Brain microvascular endothelial cell (primary cell): ENCODE measurements at regions not wholly inside any gene's neighbourhood (a gene's known extent, or its start where the extent isn't known, plus 50 kb on each side); places are given as distances from the start of the nearest gene placed in this dataset.

ENCODE experiments used
- DNase-seq: peaks from one replicate; pipeline ENCODE4 v3.0.0-alpha.2; 2020
- H3K27ac ChIP-seq: fragments of 250-450 bp; sonication (Bioruptor Pico); 2 replicates; pipeline ENCODE4 v1.5.1; 2020; ENCODE audit warnings: mild to moderate bottlenecking, moderate library complexity
- H3K27me3 ChIP-seq: fragments of 250-450 bp; sonication (Bioruptor Pico); replicated peaks from 2 replicates; pipeline ENCODE4 v1.5.1; 2020; ENCODE audit warnings: mild to moderate bottlenecking
- H3K36me3 ChIP-seq: fragments of 250-450 bp; sonication (Bioruptor Pico); replicated peaks from 2 replicates; pipeline ENCODE4 v1.5.1; 2020; ENCODE audit warnings: mild to moderate bottlenecking
- H3K4me3 ChIP-seq: 2 replicates; pipeline ENCODE4 v1.5.1; 2011; ENCODE audit warnings: low read depth, mild to moderate bottlenecking, control low read depth, low read length, moderate library complexity
- in situ Hi-C: cut with HindIII; loops from 2 replicates; pipeline ENCODE4 v1.10.0; 2017; ENCODE audit warnings: low sequenced_read_pairs, low pct_ligation_motif_present
- TF ChIP-seq, protein P1 (sequence below): IDR thresholded peaks from 2 replicates; pipeline ENCODE4 v1.5.1; 2011; ENCODE audit warnings: low read depth, mild to moderate bottlenecking, moderate library complexity, low read length, control low read depth, inconsistent platforms; ENCODE audit errors: missing control alignments

DNA sequence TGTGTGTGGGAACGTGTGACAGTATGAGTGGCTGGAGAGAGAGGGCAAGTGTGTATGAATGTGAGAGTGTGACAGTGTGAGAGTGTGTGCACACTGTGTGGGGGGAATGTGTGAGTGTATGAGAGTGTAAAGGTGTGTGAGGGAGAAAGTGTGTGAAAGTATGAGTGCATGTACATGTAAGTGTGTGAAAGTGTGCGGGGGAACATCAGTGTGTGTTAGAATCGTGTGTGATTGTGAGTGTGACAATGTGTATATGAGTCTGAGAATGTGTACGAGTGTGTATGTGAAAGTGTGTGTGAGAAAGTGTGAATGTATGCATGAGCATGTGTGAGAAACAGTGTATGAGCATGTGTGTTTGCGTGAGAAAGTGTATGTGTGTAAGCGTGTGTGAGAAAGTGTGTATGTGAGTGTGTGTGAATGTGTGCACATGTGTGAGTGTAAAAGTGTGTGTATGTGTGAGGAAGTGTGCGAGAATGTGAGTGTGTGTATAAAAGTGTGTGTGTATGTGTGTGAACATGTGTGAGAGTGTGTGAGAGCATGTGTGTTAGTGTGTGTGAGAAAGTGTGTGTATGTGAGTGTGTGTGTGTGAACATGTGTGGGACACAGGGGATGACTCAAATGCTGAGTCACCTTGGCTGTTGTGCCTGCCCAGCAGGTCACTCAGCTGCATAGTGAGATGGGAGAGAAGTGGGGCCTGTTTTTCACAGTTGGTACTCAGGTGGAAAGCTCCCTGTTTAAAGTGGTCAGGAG lies 220.5 kb upstream of the TBX3 start:
- DNase-seq: peak; percentile 16
- in situ Hi-C loops: no loop called here
- Histone ChIP-seq H3K36me3 (no peaks in the 10 kb centered on the region), H3K4me3 (no peak overlapping the region), H3K27ac (no peak overlapping the region), H3K27me3 (no peaks in the 10 kb centered on the region)
- TF ChIP-seq, protein P1, sequence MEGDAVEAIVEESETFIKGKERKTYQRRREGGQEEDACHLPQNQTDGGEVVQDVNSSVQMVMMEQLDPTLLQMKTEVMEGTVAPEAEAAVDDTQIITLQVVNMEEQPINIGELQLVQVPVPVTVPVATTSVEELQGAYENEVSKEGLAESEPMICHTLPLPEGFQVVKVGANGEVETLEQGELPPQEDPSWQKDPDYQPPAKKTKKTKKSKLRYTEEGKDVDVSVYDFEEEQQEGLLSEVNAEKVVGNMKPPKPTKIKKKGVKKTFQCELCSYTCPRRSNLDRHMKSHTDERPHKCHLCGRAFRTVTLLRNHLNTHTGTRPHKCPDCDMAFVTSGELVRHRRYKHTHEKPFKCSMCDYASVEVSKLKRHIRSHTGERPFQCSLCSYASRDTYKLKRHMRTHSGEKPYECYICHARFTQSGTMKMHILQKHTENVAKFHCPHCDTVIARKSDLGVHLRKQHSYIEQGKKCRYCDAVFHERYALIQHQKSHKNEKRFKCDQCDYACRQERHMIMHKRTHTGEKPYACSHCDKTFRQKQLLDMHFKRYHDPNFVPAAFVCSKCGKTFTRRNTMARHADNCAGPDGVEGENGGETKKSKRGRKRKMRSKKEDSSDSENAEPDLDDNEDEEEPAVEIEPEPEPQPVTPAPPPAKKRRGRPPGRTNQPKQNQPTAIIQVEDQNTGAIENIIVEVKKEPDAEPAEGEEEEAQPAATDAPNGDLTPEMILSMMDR: no peak

DNA sequence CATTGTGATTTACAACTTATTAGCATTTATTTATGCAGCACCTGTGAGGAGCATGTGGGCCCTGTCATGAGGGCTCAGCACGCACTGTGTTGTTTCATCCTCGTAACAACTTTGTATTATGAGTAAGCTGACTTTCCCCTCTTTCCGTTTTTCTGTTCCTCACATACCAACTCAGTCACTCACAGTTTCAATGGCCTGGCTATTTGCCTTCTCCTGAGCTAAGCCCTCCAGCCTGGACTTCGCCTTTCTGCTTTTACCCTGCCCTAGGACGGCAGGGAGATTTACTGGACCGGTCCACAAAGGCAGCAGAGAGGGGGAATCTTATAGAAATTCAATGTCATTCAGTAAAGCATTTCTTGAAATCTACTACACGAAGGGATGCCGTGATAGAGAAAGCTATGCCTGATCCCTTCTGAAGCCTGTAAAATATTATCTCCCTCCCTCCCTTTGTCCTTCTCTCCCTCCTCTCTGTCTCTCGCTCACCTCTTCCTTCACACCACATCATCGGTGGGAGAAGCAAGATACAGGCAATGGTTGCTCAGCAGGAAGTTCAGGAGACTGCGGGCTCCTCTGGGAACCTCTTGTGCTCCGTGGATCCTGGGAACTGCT lies 219.2 kb upstream of the TBX3 start:
- in situ Hi-C loops: no loop called here
- Histone ChIP-seq H3K27me3 (no peaks in the 10 kb centered on the region), H3K27ac (peak overlapping the region; percentile 2), H3K36me3 (no peaks in the 10 kb centered on the region), H3K4me3 (peak overlapping the region; percentile 22)
- TF ChIP-seq, protein P1: no peak
- DNase-seq: peak; percentile 45

DNA sequence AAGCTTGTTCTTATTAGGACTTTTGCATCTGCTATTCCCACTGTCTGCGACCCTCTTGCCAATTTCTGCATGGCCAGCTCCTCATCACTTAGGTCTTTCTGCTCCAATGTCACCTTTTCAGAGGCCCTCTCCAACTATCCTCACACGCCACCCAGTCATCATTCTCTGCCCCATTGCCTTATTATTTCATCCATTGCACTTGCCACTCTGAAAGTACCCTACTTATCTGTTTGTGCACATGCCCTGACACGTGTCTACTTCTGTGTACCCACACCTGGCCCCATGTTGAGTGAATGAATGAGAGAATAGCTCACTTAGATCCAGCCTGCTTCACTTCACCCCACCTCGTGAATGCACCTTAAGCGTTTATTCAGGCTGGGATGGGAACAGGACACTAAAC lies 218.7 kb upstream of the TBX3 start:
- TF ChIP-seq, protein P1: no peak
- Histone ChIP-seq H3K4me3 (no peak overlapping the region), H3K27me3 (no peaks in the 10 kb centered on the region), H3K36me3 (no peaks in the 10 kb centered on the region), H3K27ac (no peak overlapping the region)
- DNase-seq: no peak
- in situ Hi-C loops: no loop called here

DNA sequence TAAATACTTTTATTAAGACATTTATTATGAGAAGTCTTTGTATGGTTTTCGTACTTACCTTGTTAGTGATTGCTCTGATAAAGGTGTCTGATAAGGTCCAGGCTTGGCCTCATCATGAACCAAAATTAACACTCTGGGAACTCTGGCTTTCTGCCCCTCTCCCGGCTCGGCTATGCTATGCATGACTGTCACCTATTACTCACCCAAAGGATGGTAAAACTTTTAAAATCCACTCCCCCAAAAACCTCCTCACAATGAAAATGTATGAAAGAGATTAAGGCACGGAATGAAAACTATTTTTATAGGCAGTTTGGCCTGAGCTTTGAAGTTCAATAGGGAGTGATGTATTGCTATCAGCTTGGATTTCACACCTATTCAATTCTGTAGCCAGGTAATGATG lies 217.3 kb upstream of the TBX3 start:
- Histone ChIP-seq H3K36me3 (no peaks in the 10 kb centered on the region), H3K4me3 (no peak overlapping the region), H3K27me3 (no peaks in the 10 kb centered on the region), H3K27ac (no peak overlapping the region)
- in situ Hi-C loops: no loop called here
- DNase-seq: no peak
- TF ChIP-seq, protein P1: no peak

DNA sequence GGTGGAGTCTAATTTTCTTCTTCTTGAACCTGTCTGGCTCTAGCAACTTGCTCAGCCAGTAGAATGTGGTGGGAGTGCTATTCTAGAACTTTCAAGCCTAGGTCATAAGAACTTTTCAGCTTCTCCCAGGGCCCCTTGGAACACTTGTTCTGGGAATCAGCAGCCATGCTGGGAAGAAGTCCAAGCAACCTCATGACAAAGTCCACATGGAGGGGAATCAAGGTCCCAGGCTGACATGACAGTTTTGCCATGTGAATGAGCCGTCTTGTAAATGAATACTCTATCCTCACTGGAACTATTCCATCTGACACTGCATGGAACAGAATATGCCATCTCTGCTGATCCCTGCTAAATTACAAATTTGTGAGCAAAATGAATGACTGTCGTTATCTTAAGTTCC lies 214.2 kb upstream of the TBX3 start:
- no peak overlapping the region for H3K27ac ChIP-seq
- in situ Hi-C loops: no loop called here
- no peaks in the 10 kb centered on the region for H3K27me3 ChIP-seq
- no peak overlapping the region for H3K4me3 ChIP-seq
- TF ChIP-seq, protein P1: no peak
- no peak for DNase-seq
- H3K36me3 ChIP-seq: no peaks in the 10 kb centered on the region
